Activated T-cell treated with anti-CD3 and anti-CD28 coated beads, Interleukin-2, amount 50 U/mL, for 48 hours (primary cell): ENCODE measurements at regions not wholly inside any gene's neighbourhood (a gene's known extent, or its start where the extent isn't known, plus 50 kb on each side); places are given as distances from the start of the nearest gene placed in this dataset.

ENCODE experiments used
- DNase-seq, 2 experiments: peaks; one replicate each; pipeline ENCODE4 v3.0.0-alpha.2; 2020

GRCh38 chr4:106423791-106424190 lies 55.2 kb upstream of the GIMD1 start:
- DNase-seq: no peak

DNA sequence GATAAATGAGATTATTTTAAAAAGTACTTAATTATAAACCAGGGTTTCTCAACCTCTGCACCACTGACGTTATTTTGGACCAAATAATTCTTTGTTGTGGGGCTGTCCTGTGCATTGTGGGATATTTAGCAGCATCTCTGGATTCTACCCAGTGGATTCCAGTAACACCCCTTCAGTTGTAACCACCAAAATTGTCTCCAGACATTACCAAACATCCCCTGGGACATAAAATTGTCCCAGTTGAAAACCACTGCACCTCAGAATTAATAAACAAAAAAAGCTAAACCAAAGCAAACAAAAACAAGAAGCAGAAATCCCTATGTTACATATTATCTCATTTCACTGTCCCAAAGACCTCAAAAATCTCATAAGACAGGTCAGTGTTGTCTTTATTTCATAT lies 54.2 kb upstream of the GIMD1 start:
- no peak for DNase-seq

DNA sequence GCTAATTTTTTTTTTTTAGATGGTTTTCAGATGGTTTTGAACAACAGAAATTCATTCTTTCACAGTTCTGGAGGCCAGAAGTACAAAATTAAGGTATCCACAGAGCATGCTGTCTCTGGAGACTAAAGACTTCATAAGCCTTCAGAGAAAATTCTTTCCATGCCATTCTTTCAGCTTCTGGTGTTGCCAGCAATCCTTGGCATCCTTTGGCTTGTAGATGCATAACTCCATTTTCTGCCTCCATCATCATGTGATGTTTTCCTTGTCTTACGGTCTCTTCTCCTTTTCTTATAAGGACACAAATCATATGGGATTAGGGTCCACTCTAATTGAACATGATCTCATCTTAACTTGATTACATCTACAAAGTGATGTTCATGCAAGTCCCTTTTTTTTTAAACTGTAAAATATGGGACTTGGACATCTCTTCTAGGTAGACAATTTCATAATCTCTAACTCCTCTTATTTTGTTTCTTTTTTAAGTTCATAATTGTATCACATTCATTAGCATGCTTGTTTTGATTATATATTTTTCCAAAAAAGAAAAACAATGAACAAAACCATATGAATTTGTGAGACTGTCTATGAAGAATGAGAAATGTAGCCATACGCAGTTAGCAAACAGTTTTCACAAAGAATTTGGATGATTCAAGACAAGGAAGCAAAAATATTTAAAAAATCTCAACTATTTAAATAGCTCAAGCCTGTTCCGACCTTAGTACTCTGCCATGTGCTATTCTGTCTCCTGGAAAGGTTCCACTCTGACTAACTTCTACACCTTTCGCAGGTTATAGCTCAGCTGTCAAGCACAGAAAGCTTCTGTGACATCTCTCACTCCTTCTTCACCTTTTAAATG lies 53.1 kb upstream of the GIMD1 start:
- DNase-seq: no peak

DNA sequence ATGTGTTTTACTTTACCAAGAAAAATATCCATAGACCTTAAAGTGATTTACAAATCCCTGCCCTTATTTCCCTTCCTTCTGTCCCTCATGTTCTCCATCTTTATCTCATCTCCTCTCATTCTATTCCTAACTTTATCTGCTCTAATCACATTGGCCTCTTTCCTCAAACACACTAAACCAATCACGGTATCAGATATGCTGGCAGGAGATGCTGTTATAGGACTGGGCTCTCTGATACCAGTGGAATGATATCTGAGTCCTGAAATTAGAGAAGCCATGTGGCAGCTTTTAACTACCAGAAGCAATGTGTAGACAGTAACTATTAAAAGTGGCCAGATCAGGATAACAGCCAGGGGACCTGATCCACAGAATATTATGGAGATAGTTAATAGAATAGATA lies 49.9 kb upstream of the GIMD1 start:
- no peak for DNase-seq
